ENCODE measurements at regions not wholly inside any gene's neighbourhood (a gene's known extent, or its start where the extent isn't known, plus 50 kb on each side); places are given as distances from the start of the nearest gene placed in this dataset.

GRCh38 chr1:39150779-39151178 is 53.7 kb upstream of the MACF1 start:
- H3K27ac Mint-ChIP-seq, result no peak overlapping the region
- H3K4me1 Mint-ChIP-seq, result peaks cover 0 to 6% (median 4%) of the 10 kb centered on the region in 3 donors
- H3K4me3 Mint-ChIP-seq, result no peak overlapping the region
- peaks cover 0 to 8% of the 10 kb centered on the region in 2 donors for H3K36me3 Mint-ChIP-seq
- DNase-seq, result no peak
- no peak for ATAC-seq (ENCODE audit: low read depth in 2 of 2)
- peaks cover 0 to 4% (median 0%) of the 10 kb centered on the region in 7 donors for H3K9me3 Mint-ChIP-seq
- peaks cover 4 to 23% (median 6%) of the 10 kb centered on the region in 3 donors for H3K27me3 Mint-ChIP-seq

DNA sequence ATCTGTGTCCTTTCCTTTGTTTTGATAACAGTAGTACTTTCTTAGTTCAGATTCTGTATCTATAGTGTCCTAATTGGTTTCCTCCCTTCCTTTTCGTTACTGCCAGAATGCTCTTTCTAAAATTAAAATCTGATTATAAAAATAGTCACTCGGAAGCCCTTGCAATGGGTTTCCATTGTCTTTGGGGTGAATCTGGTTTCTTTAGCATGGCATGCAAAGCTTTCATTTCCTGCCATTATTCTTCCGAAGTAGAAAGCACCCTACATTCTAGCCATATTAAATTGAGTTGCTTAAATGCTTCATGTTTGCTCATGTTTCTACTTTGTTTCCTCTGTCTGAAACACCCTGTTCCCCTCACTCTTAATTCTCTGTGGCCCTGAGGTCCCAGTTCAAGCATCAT is 53.2 kb upstream of the MACF1 start:
- H3K4me1 Mint-ChIP-seq, result peaks cover 0 to 6% (median 4%) of the 10 kb centered on the region in 3 donors
- ATAC-seq (ENCODE audit: low read depth in 2 of 2), result no peak
- peaks cover 0 to 8% of the 10 kb centered on the region in 2 donors for H3K36me3 Mint-ChIP-seq
- peak overlapping the region in 1 of 8 donors; percentile 1 for H3K4me3 Mint-ChIP-seq
- H3K9me3 Mint-ChIP-seq, result peaks cover 0 to 4% (median 0%) of the 10 kb centered on the region in 7 donors
- no peak for DNase-seq
- H3K27ac Mint-ChIP-seq, result no peak overlapping the region
- peaks cover 4 to 23% (median 6%) of the 10 kb centered on the region in 3 donors for H3K27me3 Mint-ChIP-seq

DNA sequence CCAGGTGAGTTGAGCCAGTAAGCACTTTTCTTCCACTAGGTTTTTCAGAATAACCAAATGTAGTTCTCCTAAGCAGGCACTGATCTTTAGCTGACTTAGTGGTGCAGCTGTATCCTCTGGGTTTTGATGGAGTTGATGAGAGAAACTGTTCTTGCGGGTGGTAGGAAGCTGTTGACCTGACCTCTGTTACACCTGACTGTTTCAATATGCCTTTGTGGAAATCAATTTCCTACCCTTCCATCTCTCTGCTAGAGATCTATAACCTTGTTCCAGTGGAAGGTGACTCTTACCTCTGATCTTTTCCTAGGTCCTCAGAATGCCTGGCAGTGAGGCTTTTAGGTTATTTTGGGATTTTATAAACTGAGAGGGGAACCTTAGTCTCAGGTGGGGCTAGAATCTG is 51.6 kb upstream of the MACF1 start:
- no peak for ATAC-seq (ENCODE audit: low read depth in 2 of 2)
- Mint-ChIP-seq H3K27me3 (peaks cover 0 to 14% (median 4%) of the 10 kb centered on the region in 3 donors), H3K27ac (no peak overlapping the region), H3K4me3 (no peak overlapping the region), H3K4me1 (no peaks in the 10 kb centered on the region), H3K9me3 (no peaks in the 10 kb centered on the region), H3K36me3 (no peaks in the 10 kb centered on the region)
- no peak for DNase-seq

GRCh38 chr1:39153684-39154083 is 50.8 kb upstream of the MACF1 start:
- Mint-ChIP-seq H3K9me3 (no peaks in the 10 kb centered on the region), H3K27ac (peak overlapping the region in 2 of 6 donors; percentile 3 to 20), H3K27me3 (peaks cover 0 to 13% (median 4%) of the 10 kb centered on the region in 3 donors), H3K4me1 (no peaks in the 10 kb centered on the region), H3K4me3 (no peak overlapping the region), H3K36me3 (no peaks in the 10 kb centered on the region)
- ATAC-seq (ENCODE audit: low read depth in 2 of 2) (no peak), DNase-seq (no peak)

GRCh38 chr1:39154553-39155421 is 49.7 kb upstream of the MACF1 start:
- H3K27me3 Mint-ChIP-seq, result peaks cover 0 to 2% (median under 1%) of the 10 kb centered on the region in 3 donors
- H3K27ac Mint-ChIP-seq, result no peak overlapping the region
- DNase-seq (no peak), ATAC-seq (ENCODE audit: low read depth in 2 of 2) (no peak)
- no peaks in the 10 kb centered on the region for H3K4me1 Mint-ChIP-seq
- H3K9me3 Mint-ChIP-seq, result no peaks in the 10 kb centered on the region
- no peaks in the 10 kb centered on the region for H3K36me3 Mint-ChIP-seq
- H3K4me3 Mint-ChIP-seq, result no peak overlapping the region

All from naive B cell (primary cell).